ENCODE measurements at regions not wholly inside any gene's neighbourhood (a gene's known extent, or its start where the extent isn't known, plus 50 kb on each side); places are given as distances from the start of the nearest gene placed in this dataset.

DNA sequence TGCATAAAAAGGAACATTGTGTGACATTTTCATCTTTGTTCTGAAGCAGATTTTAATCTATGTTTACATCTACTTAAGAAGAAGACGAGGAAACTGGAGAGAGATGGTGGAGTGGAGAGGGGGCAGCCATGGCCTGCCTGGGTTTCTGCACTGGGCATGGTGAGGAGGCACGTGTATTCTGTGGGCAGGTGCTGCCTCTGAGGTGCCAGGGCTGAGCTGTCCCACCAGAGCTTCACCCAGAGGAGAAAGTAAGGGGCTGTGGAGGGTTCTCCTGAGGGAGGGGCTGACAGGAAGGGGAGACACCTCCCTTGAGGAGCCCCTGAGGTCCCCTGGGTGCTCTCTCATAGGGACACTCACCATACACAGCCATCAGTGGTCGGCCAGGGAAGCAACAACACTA, 372.4 kb upstream of the OR4E1 start:
- TF ChIP-seq, protein P1, sequence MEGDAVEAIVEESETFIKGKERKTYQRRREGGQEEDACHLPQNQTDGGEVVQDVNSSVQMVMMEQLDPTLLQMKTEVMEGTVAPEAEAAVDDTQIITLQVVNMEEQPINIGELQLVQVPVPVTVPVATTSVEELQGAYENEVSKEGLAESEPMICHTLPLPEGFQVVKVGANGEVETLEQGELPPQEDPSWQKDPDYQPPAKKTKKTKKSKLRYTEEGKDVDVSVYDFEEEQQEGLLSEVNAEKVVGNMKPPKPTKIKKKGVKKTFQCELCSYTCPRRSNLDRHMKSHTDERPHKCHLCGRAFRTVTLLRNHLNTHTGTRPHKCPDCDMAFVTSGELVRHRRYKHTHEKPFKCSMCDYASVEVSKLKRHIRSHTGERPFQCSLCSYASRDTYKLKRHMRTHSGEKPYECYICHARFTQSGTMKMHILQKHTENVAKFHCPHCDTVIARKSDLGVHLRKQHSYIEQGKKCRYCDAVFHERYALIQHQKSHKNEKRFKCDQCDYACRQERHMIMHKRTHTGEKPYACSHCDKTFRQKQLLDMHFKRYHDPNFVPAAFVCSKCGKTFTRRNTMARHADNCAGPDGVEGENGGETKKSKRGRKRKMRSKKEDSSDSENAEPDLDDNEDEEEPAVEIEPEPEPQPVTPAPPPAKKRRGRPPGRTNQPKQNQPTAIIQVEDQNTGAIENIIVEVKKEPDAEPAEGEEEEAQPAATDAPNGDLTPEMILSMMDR (conservative IDR thresholded peaks at IDR 0.05), result no peak
- no peak for TF ChIP-seq EZH2 (IDR thresholded peaks at IDR 0.05; ENCODE audit: low read depth)
- intact Hi-C loops (cut with micrococcal nuclease; ENCODE audit: unreplicated experiment), result no loop called here
- ChIA-PET CTCF (no interaction called here), POLR2A (ENCODE audit: unreplicated experiment) (no interaction called here)
- no peak overlapping the region for H3K4me2 ChIP-seq
- H3K9me2 ChIP-seq (ENCODE audit: insufficient read depth), result no peaks in the 10 kb centered on the region
- BruUV-seq (replicated peaks), result no TSS peak
- no peaks in the 10 kb centered on the region for H4K20me1 ChIP-seq (ENCODE audit: insufficient read depth)
- H3K27me3 ChIP-seq (ENCODE audit: insufficient read depth, low read depth), result no peaks in the 10 kb centered on the region
- H2AFZ ChIP-seq, result no peak overlapping the region
- no peak overlapping the region for H3K4me3 ChIP-seq
- H3K9me3 ChIP-seq (ENCODE audit: insufficient read depth, low read depth), result no peaks in the 10 kb centered on the region
- no peaks in the 10 kb centered on the region for H3K79me2 ChIP-seq (ENCODE audit: low read depth)
- no peak overlapping the region for H3K27ac ChIP-seq
- H3K36me3 ChIP-seq (ENCODE audit: low read depth), result no peaks in the 10 kb centered on the region
- no peaks in the 10 kb centered on the region for H3F3A ChIP-seq (ENCODE audit: insufficient read depth, low read depth)
- no peak for DNase-seq
- no peaks in the 10 kb centered on the region for H3K4me1 ChIP-seq (replicated peaks; ENCODE audit: insufficient read depth)

DNA sequence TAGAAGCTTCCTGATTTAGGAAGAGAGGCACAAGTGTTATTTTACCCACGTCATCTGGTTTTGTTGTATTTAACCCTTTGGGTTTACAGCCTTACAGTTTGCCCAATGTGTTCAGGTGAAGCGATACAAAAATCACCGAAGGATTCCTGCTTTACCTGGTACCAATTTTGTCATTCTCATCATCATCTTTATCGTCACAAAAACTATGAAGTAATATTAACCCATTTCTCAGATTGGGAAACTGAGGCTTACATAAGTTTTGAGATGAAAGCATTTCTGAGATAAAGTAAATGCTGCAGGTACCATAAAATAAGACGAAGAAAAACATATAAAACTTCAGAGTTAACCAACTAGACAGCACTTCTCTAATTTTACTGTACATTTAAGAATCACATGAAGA, 370.6 kb upstream of the OR4E1 start:
- Histone ChIP-seq H3K9me3 (ENCODE audit: insufficient read depth, low read depth) (no peaks in the 10 kb centered on the region), H3K9me2 (ENCODE audit: insufficient read depth) (no peaks in the 10 kb centered on the region), H3K36me3 (ENCODE audit: low read depth) (no peaks in the 10 kb centered on the region), H3F3A (ENCODE audit: insufficient read depth, low read depth) (no peaks in the 10 kb centered on the region), H3K4me2 (no peak overlapping the region), H3K4me1 (replicated peaks; ENCODE audit: insufficient read depth) (no peaks in the 10 kb centered on the region), H3K79me2 (ENCODE audit: low read depth) (no peaks in the 10 kb centered on the region), H3K4me3 (no peak overlapping the region), H3K27ac (no peak overlapping the region), H4K20me1 (ENCODE audit: insufficient read depth) (no peaks in the 10 kb centered on the region), H2AFZ (no peak overlapping the region), H3K27me3 (ENCODE audit: insufficient read depth, low read depth) (no peaks in the 10 kb centered on the region)
- TF ChIP-seq, protein P1 (conservative IDR thresholded peaks at IDR 0.05), result no peak
- no peak for TF ChIP-seq EZH2 (IDR thresholded peaks at IDR 0.05; ENCODE audit: low read depth)
- no TSS peak for BruUV-seq (replicated peaks)
- intact Hi-C loops (cut with micrococcal nuclease; ENCODE audit: unreplicated experiment), result no loop called here
- ChIA-PET POLR2A (ENCODE audit: unreplicated experiment) (no interaction called here), CTCF (no interaction called here)
- DNase-seq, result no peak

DNA sequence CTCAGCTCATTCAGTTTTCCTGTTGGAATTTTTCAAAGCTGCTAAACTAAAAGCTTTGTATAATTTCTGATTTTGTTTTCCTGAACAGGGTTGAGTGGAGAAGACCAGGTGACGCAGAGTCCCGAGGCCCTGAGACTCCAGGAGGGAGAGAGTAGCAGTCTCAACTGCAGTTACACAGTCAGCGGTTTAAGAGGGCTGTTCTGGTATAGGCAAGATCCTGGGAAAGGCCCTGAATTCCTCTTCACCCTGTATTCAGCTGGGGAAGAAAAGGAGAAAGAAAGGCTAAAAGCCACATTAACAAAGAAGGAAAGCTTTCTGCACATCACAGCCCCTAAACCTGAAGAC, 367.1 kb upstream of the OR4E1 start:
- Histone ChIP-seq H3K27me3 (ENCODE audit: insufficient read depth, low read depth) (no peaks in the 10 kb centered on the region), H4K20me1 (ENCODE audit: insufficient read depth) (no peaks in the 10 kb centered on the region), H3K79me2 (ENCODE audit: low read depth) (no peaks in the 10 kb centered on the region), H3K9me3 (ENCODE audit: insufficient read depth, low read depth) (no peaks in the 10 kb centered on the region), H3F3A (ENCODE audit: insufficient read depth, low read depth) (no peaks in the 10 kb centered on the region), H3K27ac (no peak overlapping the region), H3K4me3 (no peak overlapping the region), H3K4me2 (no peak overlapping the region), H3K36me3 (ENCODE audit: low read depth) (no peaks in the 10 kb centered on the region), H3K9me2 (ENCODE audit: insufficient read depth) (no peaks in the 10 kb centered on the region), H3K4me1 (replicated peaks; ENCODE audit: insufficient read depth) (no peaks in the 10 kb centered on the region), H2AFZ (no peak overlapping the region)
- BruUV-seq (replicated peaks), result no TSS peak
- intact Hi-C loops (cut with micrococcal nuclease; ENCODE audit: unreplicated experiment), result no loop called here
- ChIA-PET POLR2A (ENCODE audit: unreplicated experiment) (no interaction called here), CTCF (no interaction called here)
- no peak for DNase-seq
- TF ChIP-seq, protein P1 (conservative IDR thresholded peaks at IDR 0.05), result no peak
- TF ChIP-seq EZH2 (IDR thresholded peaks at IDR 0.05; ENCODE audit: low read depth), result no peak

Data from PC-9 (cell line).